NCI-H748 (cell line): ENCODE measurements at regions not wholly inside any gene's neighbourhood (a gene's known extent, or its start where the extent isn't known, plus 50 kb on each side); places are given as distances from the start of the nearest gene placed in this dataset.
A peak's percentile ranks its signal among the peaks of the same experiment; 100 is the strongest.

ENCODE experiments used
- DNase-seq: peaks from one replicate; lab custom pipeline; 2025; ENCODE audit not compliant: unreplicated experiment; lab: John Stamatoyannopoulos, UW

- no peak for DNase-seq
Measured at GRCh38 chr6:21844120-21844917, 250.8 kb downstream of the SOX4 start.

- DNase-seq, result peak; percentile 63
Measured at GRCh38 chr6:21845018-21845417, 251.5 kb downstream of the SOX4 start.

GRCh38 chr6:21845439-21846140 lies 252.0 kb downstream of the SOX4 start:
- DNase-seq, result no peak

- DNase-seq, result peak; percentile 100
Measured at GRCh38 chr6:21846541-21847451, 253.2 kb downstream of the SOX4 start.

- peak; percentile 52 for DNase-seq
Measured at GRCh38 chr6:21847711-21848480, 254.3 kb downstream of the SOX4 start.

- DNase-seq, result no peak
Measured at GRCh38 chr6:21850691-21851090, 257.1 kb downstream of the SOX4 start.

- DNase-seq, result no peak
Measured at GRCh38 chr6:21855811-21856455, 262.4 kb downstream of the SOX4 start.

- DNase-seq, result no peak
Measured at GRCh38 chr6:21856456-21856825, 262.9 kb downstream of the SOX4 start.

- DNase-seq, result no peak
Measured at GRCh38 chr6:21856844-21857243, 263.3 kb downstream of the SOX4 start.

GRCh38 chr6:21858076-21858475 lies 264.5 kb downstream of the SOX4 start:
- DNase-seq, result no peak

GRCh38 chr6:21859193-21859735 lies 265.7 kb downstream of the SOX4 start:
- DNase-seq, result no peak

- no peak for DNase-seq
Measured at GRCh38 chr6:21861942-21862341, 268.4 kb downstream of the SOX4 start.

- no peak for DNase-seq
Measured at GRCh38 chr6:21864206-21864605, 270.7 kb downstream of the SOX4 start.

GRCh38 chr6:21868226-21868625 lies 274.7 kb downstream of the SOX4 start:
- DNase-seq, result no peak

GRCh38 chr6:21869085-21869771 lies 275.7 kb downstream of the SOX4 start:
- no peak for DNase-seq

GRCh38 chr6:21870076-21870730 lies 276.7 kb downstream of the SOX4 start:
- no peak for DNase-seq

GRCh38 chr6:21871831-21872230 lies 278.3 kb downstream of the SOX4 start:
- DNase-seq, result no peak

GRCh38 chr6:21872749-21873148 lies 279.2 kb downstream of the SOX4 start:
- no peak for DNase-seq

- no peak for DNase-seq
Measured at GRCh38 chr6:21873562-21873961, 280.0 kb downstream of the SOX4 start.
